Memory B cell (primary cell): ENCODE measurements at regions not wholly inside any gene's neighbourhood (a gene's known extent, or its start where the extent isn't known, plus 50 kb on each side); places are given as distances from the start of the nearest gene placed in this dataset.

Experiments used
- ATAC-seq: fragments of 150-1000 bp; cut with Tn5 transposase; 2 replicates; pipeline ENCODE4 v1.10.0; 2021; ENCODE audit warnings: low read depth, mild to moderate bottlenecking, moderate library complexity
- DNase-seq, 2 donors: peaks; one replicate each; pipeline ENCODE4 v3.0.0; 2022; ENCODE audit warnings: low spot score in 2 of 2
- H3K27ac Mint-ChIP-seq: one replicate; pipeline ENCODE4 v1.8.0; 2022; ENCODE audit warnings: mild to moderate bottlenecking, moderate library complexity, mixed read lengths
- H3K27me3 Mint-ChIP-seq: one replicate; pipeline ENCODE4 v1.8.0; 2022; ENCODE audit warnings: mixed read lengths
- H3K36me3 Mint-ChIP-seq: one replicate; pipeline ENCODE4 v1.8.0; 2022; ENCODE audit warnings: mild to moderate bottlenecking, mixed read lengths
- H3K4me1 Mint-ChIP-seq: one replicate; pipeline ENCODE4 v1.8.0; 2022; ENCODE audit warnings: mixed read lengths
- H3K4me3 Mint-ChIP-seq: one replicate; pipeline ENCODE4 v1.8.0; 2022; ENCODE audit warnings: mild to moderate bottlenecking, moderate library complexity, mixed read lengths
- H3K9me3 Mint-ChIP-seq: one replicate; pipeline ENCODE4 v1.8.0; 2022; ENCODE audit warnings: mixed read lengths

- Mint-ChIP-seq H3K4me1 (no peaks in the 10 kb centered on the region), H3K9me3 (peaks cover 12% of the 10 kb centered on the region), H3K27ac (no peak overlapping the region), H3K27me3 (no peaks in the 10 kb centered on the region), H3K36me3 (no peaks in the 10 kb centered on the region), H3K4me3 (no peak overlapping the region)
- ATAC-seq (no peak), DNase-seq (no peak)
These were observed 485.8 kb downstream of the ZNF536 start for GRCh38 chr19:30857966-30858490.

DNA sequence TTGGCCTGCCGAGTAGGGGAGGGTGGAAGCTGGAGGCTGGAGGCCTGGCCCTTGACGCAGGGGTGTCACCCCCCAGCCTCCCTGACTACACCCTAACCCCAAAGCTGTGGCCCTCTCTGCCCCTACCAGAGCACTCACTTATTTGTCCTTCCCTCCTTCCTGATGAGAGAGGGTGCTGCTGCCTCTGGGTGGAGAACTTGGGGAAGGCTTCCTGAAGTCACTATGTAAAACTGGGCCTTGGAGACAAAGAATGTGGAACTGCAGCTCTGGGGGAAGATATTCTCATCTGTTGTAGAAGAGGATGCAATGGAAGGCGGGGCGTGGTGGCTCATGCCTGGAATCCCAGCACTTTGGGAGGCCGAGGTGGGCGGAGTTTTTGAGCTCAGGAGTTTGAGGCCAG is 485.2 kb downstream of the ZNF536 start:
- Mint-ChIP-seq H3K4me1 (no peaks in the 10 kb centered on the region), H3K36me3 (no peaks in the 10 kb centered on the region), H3K27ac (no peak overlapping the region), H3K27me3 (no peaks in the 10 kb centered on the region), H3K9me3 (peaks cover 9% of the 10 kb centered on the region), H3K4me3 (no peak overlapping the region)
- DNase-seq (no peak), ATAC-seq (no peak)

DNA sequence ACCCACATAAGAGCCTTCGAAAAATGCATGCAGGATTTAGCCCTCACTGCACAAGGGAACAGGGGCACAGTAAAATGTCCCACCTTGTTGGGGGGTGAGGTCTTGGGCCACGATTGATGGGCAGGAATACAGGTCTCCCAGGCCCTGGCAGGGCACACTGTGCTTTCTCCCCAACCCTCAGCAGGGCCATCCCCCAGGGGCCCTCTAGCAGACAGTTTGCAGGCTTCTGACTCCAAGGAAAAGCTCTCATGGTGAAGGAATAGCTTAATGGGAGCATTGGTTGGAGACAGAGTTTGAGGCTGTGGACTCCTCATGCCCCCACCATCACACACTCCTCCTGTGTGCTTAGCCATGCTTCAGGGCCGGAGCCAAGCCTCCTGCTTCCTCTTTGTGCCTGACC is 484.6 kb downstream of the ZNF536 start:
- H3K36me3 Mint-ChIP-seq, result no peaks in the 10 kb centered on the region
- ATAC-seq (no peak), DNase-seq (no peak)
- H3K4me3 Mint-ChIP-seq, result no peak overlapping the region
- H3K4me1 Mint-ChIP-seq, result no peaks in the 10 kb centered on the region
- H3K27me3 Mint-ChIP-seq, result no peaks in the 10 kb centered on the region
- H3K9me3 Mint-ChIP-seq, result peaks cover 9% of the 10 kb centered on the region
- no peak overlapping the region for H3K27ac Mint-ChIP-seq

GRCh38 chr19:30856376-30856775 is 484.2 kb downstream of the ZNF536 start:
- ATAC-seq (no peak), DNase-seq (no peak)
- Mint-ChIP-seq H3K9me3 (peaks cover 8% of the 10 kb centered on the region), H3K36me3 (no peaks in the 10 kb centered on the region), H3K4me1 (no peaks in the 10 kb centered on the region), H3K27ac (no peak overlapping the region), H3K4me3 (no peak overlapping the region), H3K27me3 (no peaks in the 10 kb centered on the region)

DNA sequence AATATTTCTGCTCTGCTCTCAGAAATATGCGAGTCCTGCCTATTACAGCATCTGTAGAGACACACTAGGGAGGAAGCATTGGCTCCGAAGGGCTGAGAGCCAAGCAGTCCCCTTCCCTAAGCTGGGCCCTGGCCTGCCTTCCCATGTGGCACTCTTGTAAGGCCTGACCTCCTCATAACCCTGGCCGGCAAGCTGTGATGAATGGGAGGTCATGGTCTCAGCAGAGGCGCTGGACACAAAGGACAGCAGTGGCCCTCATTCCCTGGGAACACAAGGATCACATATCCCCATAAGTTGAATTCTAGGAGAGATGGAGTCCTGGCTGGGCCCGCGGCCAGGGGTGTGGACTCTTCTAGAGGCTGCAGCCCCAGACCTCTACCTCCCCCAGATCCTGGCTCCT is 483.3 kb downstream of the ZNF536 start:
- no peak overlapping the region for H3K4me3 Mint-ChIP-seq
- peaks cover 4% of the 10 kb centered on the region for H3K9me3 Mint-ChIP-seq

DNA sequence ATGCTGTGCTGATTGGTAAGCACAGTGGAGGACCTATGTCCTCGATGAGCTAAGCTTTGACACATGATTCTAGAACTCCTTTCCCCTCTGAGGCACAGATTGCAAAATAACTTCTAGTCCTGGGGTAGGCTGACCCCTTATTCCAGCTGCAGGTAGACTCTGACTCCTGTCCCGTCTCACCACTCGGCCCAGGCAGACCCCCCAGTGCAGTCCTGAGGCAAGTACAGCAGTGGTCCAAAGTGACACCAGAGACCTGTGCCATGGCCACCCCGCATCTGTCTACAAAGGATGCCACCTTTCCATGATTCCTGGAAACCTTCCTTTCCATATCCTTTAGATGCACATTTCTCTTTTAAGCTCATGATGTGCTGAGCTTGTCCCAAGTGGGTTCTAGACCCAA is 482.5 kb downstream of the ZNF536 start:
- H3K36me3 Mint-ChIP-seq, result no peaks in the 10 kb centered on the region
- no peak overlapping the region for H3K27ac Mint-ChIP-seq
- no peak overlapping the region for H3K4me3 Mint-ChIP-seq
- peaks cover 3% of the 10 kb centered on the region for H3K9me3 Mint-ChIP-seq
- DNase-seq (no peak), ATAC-seq (no peak)
- no peaks in the 10 kb centered on the region for H3K27me3 Mint-ChIP-seq
- H3K4me1 Mint-ChIP-seq, result no peaks in the 10 kb centered on the region

More for the DNA sequence above, 483.3 kb downstream of the ZNF536 start:
- H3K27me3 Mint-ChIP-seq, result no peaks in the 10 kb centered on the region
- H3K36me3 Mint-ChIP-seq, result no peaks in the 10 kb centered on the region
- H3K4me1 Mint-ChIP-seq, result no peaks in the 10 kb centered on the region
- ATAC-seq (no peak), DNase-seq (no peak)
- no peak overlapping the region for H3K27ac Mint-ChIP-seq

GRCh38 chr19:30854207-30854606 is 482.0 kb downstream of the ZNF536 start:
- Mint-ChIP-seq H3K4me3 (no peak overlapping the region), H3K9me3 (peaks cover 3% of the 10 kb centered on the region), H3K36me3 (no peaks in the 10 kb centered on the region), H3K4me1 (no peaks in the 10 kb centered on the region), H3K27ac (no peak overlapping the region), H3K27me3 (no peaks in the 10 kb centered on the region)
- DNase-seq (no peak), ATAC-seq (no peak)

DNA sequence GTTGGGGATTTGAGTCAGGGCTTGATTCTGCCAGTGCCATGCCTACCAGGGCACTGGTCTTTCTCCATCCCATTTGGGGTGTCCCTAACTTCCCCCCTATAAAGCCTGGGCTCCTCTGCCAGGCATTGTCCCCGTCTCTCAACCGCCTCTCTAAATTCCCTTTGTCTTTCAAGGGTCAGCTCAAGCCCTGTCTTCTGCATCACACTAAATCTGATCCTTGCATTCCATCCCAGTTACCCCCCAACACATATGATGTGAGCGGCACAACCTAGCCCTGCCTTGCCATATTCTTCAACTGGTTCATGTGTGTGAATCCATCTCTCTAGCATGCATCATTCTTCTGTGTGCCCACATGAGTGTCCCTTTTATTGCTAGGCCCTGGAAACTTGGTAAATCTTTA is 480.9 kb downstream of the ZNF536 start:
- no peaks in the 10 kb centered on the region for H3K27me3 Mint-ChIP-seq
- no peaks in the 10 kb centered on the region for H3K4me1 Mint-ChIP-seq
- no peak for ATAC-seq
- no peak overlapping the region for H3K4me3 Mint-ChIP-seq
- H3K36me3 Mint-ChIP-seq, result no peaks in the 10 kb centered on the region
- no peak for DNase-seq
- H3K27ac Mint-ChIP-seq, result no peak overlapping the region
- H3K9me3 Mint-ChIP-seq, result peaks cover 6% of the 10 kb centered on the region

DNA sequence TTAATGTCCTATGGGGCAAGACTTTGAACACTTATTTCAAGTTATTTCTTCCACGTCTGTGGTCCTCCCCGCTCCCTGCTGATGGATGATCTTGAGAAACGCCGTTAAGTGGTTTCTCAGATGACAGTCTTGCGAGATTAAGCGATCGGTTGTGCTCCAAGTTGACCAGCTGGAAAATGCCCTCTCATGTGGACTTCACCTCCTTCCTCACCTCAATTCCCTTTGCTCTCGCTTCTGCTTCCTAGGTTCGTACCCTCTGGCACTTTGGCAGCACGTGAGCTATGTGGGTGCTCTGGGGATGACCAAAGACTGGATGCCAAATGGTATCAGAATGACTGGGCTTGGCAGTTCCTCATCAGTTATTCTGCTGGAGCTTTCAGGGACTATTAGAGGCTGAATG is 480.0 kb downstream of the ZNF536 start:
- peaks cover 6% of the 10 kb centered on the region for H3K9me3 Mint-ChIP-seq

GRCh38 chr19:30851646-30852045 is 479.5 kb downstream of the ZNF536 start:
- no peak for ATAC-seq
- Mint-ChIP-seq H3K27me3 (no peaks in the 10 kb centered on the region), H3K36me3 (no peaks in the 10 kb centered on the region), H3K27ac (no peak overlapping the region), H3K9me3 (peaks cover 8% of the 10 kb centered on the region), H3K4me3 (no peak overlapping the region), H3K4me1 (no peaks in the 10 kb centered on the region)
- DNase-seq, result no peak

More for the DNA sequence above, 480.0 kb downstream of the ZNF536 start:
- no peak for ATAC-seq
- DNase-seq, result no peak
- Mint-ChIP-seq H3K36me3 (no peaks in the 10 kb centered on the region), H3K27me3 (no peaks in the 10 kb centered on the region), H3K4me1 (no peaks in the 10 kb centered on the region), H3K27ac (no peak overlapping the region), H3K4me3 (no peak overlapping the region)

DNA sequence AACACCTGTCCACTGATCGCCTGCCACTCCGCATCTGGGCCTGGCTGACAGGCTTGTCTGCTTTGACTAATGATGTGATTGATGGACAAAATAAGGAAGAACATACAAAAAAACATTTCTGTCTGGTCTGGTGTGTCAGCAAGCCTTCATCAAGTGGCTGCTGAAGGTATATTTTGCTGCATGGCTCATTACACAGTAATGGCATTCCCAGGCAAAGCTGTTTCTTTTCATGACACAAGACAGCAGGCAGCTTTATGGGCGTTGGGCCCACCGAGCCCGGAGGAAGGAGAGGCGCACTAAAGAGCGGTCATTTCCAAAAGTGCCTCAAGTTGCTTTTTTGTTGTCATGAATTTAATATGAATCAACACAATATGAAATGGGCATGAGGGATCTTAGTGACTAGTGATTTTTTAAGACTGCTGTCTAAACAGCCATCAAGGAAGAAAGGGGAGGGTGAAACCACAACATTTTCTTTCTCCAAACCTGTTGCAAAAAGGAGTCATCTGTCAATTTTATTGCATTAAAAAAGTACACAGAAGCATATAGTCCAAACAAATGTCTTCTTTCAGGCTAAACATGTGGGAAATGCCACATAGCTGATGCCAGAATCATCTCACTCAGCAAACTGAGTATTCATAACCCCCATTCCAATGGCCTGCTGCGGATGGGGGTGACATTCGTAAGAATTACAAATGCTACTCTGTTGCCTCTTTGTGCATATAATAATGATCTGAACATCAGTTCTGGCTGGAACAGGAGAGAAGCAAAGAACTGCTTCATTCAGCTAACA is 476.6 kb downstream of the ZNF536 start:
- peaks cover 11% of the 10 kb centered on the region for H3K9me3 Mint-ChIP-seq
- no peaks in the 10 kb centered on the region for H3K4me1 Mint-ChIP-seq
- DNase-seq, result no peak
- H3K4me3 Mint-ChIP-seq, result no peak overlapping the region
- H3K36me3 Mint-ChIP-seq, result no peaks in the 10 kb centered on the region
- H3K27ac Mint-ChIP-seq, result no peak overlapping the region
- ATAC-seq, result no peak
- H3K27me3 Mint-ChIP-seq, result no peaks in the 10 kb centered on the region

DNA sequence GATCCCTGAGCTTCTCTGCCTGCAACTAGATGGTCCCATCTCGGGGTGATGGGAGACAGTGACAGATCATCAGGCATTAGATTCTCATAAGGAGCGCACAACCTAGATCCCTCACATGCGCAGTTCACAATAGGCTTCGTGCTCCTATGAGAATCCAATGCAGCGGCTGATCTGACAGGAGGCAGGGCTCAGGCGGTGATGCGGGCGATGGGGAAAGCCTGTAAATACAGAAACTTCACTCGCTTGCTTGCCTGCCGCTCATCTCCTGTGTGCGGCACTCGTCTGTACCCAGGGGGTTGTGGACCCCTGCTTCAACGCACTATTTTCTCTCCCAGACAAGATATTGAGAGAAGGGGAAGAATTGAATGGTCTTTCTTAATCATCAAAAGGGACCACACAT is 473.9 kb downstream of the ZNF536 start:
- no peaks in the 10 kb centered on the region for H3K4me1 Mint-ChIP-seq
- no peak overlapping the region for H3K27ac Mint-ChIP-seq
- ATAC-seq (no peak), DNase-seq (no peak)
- H3K27me3 Mint-ChIP-seq, result no peaks in the 10 kb centered on the region
- peaks cover 12% of the 10 kb centered on the region for H3K9me3 Mint-ChIP-seq
- no peak overlapping the region for H3K4me3 Mint-ChIP-seq
- H3K36me3 Mint-ChIP-seq, result no peaks in the 10 kb centered on the region

- H3K36me3 Mint-ChIP-seq, result no peaks in the 10 kb centered on the region
- H3K27ac Mint-ChIP-seq, result no peak overlapping the region
- peaks cover 9% of the 10 kb centered on the region for H3K9me3 Mint-ChIP-seq
- ATAC-seq (no peak), DNase-seq (no peak)
- H3K27me3 Mint-ChIP-seq, result no peaks in the 10 kb centered on the region
- H3K4me3 Mint-ChIP-seq, result no peak overlapping the region
- H3K4me1 Mint-ChIP-seq, result no peaks in the 10 kb centered on the region
These were observed 470.7 kb downstream of the ZNF536 start for GRCh38 chr19:30842926-30843325.

DNA sequence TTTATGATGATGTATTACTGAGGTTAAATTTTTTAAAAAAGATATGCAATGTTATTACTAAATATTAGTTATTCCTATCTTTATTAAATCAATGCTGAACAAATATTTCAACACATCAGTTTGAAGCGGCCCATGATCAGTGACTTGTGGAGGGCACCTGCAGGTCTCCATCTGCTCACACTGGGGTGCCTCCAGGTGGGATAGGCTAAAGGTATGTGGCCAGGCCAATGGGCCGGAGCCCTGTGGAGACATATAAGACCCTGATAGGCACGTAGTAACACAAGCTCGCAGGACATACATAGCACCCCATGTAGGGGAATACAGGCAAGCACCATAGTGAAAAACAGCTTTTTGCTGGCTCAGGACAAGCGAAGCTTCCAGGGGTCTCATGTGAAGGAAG is 469.8 kb downstream of the ZNF536 start:
- no peak overlapping the region for H3K27ac Mint-ChIP-seq
- no peaks in the 10 kb centered on the region for H3K36me3 Mint-ChIP-seq
- ATAC-seq (no peak), DNase-seq (no peak)
- H3K4me1 Mint-ChIP-seq, result no peaks in the 10 kb centered on the region
- H3K27me3 Mint-ChIP-seq, result peaks cover 1% of the 10 kb centered on the region
- H3K9me3 Mint-ChIP-seq, result peaks cover 10% of the 10 kb centered on the region
- no peak overlapping the region for H3K4me3 Mint-ChIP-seq

- no peak overlapping the region for H3K27ac Mint-ChIP-seq
- DNase-seq (no peak), ATAC-seq (no peak)
- no peak overlapping the region for H3K4me3 Mint-ChIP-seq
- no peaks in the 10 kb centered on the region for H3K36me3 Mint-ChIP-seq
- H3K4me1 Mint-ChIP-seq, result no peaks in the 10 kb centered on the region
- H3K9me3 Mint-ChIP-seq, result peaks cover 6% of the 10 kb centered on the region
- H3K27me3 Mint-ChIP-seq, result no peaks in the 10 kb centered on the region
These were observed 458.7 kb downstream of the ZNF536 start for GRCh38 chr19:30830875-30831274.
